ENCODE measurements at regions not wholly inside any gene's neighbourhood (a gene's known extent, or its start where the extent isn't known, plus 50 kb on each side); places are given as distances from the start of the nearest gene placed in this dataset.
"Not testable (repeated sequence)": the region's sequence is repeated elsewhere in the genome, so short reads cannot be mapped to it uniquely, and the experiment has no call there.

DNA sequence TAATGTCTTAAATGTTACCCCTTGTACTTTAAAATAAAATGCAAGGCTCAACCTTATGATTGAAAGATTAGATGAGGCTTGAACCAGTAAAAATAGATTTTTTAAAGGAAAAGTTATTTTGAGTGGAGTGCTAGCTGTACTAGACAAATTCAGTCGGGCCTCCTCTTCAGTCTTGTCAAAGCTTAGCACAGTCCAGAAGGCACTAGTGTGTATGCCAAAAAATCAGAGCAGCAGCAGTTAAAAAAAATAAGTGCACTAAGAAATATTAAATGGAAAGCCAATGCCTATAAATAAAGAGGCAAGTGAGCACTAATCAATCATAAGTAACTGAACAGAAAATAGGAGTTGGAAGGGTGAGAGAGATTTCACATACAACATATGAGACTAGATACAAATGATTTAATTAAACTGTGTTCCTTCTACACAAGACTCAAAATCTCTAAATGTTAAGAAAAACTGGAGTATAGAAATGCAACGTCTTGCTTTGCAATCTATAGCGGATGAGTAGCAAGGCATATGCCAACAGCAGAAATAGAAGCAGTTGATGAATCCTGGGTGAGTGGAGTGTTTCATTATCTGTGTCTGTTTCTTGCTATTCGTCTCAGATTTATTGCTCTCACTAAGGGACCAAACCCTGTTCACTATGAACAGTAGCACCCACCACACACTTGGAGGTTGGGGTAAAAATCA lies 172.1 kb downstream of the ETNK1 start:
- H3K4me3 Mint-ChIP-seq = no peak overlapping the region
- no peaks in the 10 kb centered on the region for H3K4me1 Mint-ChIP-seq
- H3K27ac Mint-ChIP-seq = no peak overlapping the region
- no peak for DNase-seq
- H3K9me3 Mint-ChIP-seq = no peaks in the 10 kb centered on the region
- peaks cover 0 to 2% (median 0%) of the 10 kb centered on the region in 3 donors for H3K27me3 Mint-ChIP-seq (ENCODE audit: low read depth in 3 of 3)
- no peaks in the 10 kb centered on the region for H3K36me3 Mint-ChIP-seq

GRCh38 chr12:22797701-22798100 lies 172.7 kb downstream of the ETNK1 start:
- Mint-ChIP-seq H3K4me3 (no peak overlapping the region), H3K36me3 (no peaks in the 10 kb centered on the region), H3K27me3 (ENCODE audit: low read depth in 3 of 3) (peaks cover 0 to 2% (median 1%) of the 10 kb centered on the region in 3 donors), H3K9me3 (no peaks in the 10 kb centered on the region), H3K27ac (no peak overlapping the region), H3K4me1 (no peaks in the 10 kb centered on the region)
- DNase-seq = no peak

GRCh38 chr12:22798116-22798515 lies 173.1 kb downstream of the ETNK1 start:
- H3K36me3 Mint-ChIP-seq = no peaks in the 10 kb centered on the region
- no peak overlapping the region for H3K4me3 Mint-ChIP-seq
- H3K4me1 Mint-ChIP-seq = no peaks in the 10 kb centered on the region
- H3K27ac Mint-ChIP-seq = no peak overlapping the region
- H3K27me3 Mint-ChIP-seq (ENCODE audit: low read depth in 3 of 3) = peaks cover 0 to 1% (median 0%) of the 10 kb centered on the region in 3 donors
- DNase-seq = no peak
- peaks cover 0 to under 1% (median 0%) of the 10 kb centered on the region in 6 donors for H3K9me3 Mint-ChIP-seq

DNA sequence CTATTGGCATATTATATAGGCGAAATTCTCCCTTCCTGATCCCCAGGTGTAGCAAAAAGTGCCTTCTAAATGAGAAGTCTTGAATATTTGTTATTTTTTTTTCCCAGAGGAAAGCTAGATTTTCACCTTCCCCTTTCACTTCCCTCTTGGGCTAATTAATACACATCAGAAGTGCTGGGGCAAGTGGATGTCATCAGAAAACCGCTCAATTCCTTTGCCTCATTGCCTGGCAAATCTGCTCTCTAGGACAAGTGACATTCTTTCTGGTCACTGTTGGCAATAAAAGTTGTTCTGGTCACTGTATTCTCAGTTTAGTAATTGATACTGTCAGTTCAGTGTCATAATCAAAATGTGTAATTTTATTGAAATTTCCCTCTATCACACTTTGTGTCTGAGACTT lies 174.5 kb downstream of the ETNK1 start:
- no peaks in the 10 kb centered on the region for H3K4me1 Mint-ChIP-seq
- DNase-seq = no peak
- H3K9me3 Mint-ChIP-seq = peaks cover 0 to 1% (median 0%) of the 10 kb centered on the region in 6 donors
- H3K27me3 Mint-ChIP-seq (ENCODE audit: low read depth in 3 of 3) = peaks cover 0 to 1% (median 0%) of the 10 kb centered on the region in 3 donors
- no peak overlapping the region for H3K27ac Mint-ChIP-seq
- no peaks in the 10 kb centered on the region for H3K36me3 Mint-ChIP-seq
- no peak overlapping the region for H3K4me3 Mint-ChIP-seq

DNA sequence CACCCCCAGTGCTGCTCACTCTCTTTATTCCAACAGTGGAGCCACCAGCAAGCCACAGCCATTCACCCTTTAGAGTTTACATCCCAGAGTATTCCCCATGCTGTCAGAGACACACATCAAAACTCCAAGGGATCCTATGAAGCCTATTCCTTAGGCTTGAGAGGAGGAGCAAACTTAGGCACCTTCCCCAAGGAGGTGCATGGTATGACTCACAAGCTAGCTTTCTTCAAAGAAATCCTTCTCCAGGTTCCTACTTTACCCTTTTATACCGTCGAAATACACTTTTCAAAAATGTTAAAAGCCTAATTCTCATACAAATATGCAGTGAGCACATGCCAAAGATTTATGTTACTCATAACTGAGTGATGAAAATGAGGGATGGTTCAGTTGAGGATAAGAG lies 175.4 kb downstream of the ETNK1 start:
- Mint-ChIP-seq H3K9me3 (peaks cover 0 to 1% (median 0%) of the 10 kb centered on the region in 6 donors), H3K27ac (no peak overlapping the region), H3K4me3 (no peak overlapping the region), H3K27me3 (ENCODE audit: low read depth in 3 of 3) (peaks cover 0 to 1% (median 0%) of the 10 kb centered on the region in 3 donors), H3K4me1 (no peaks in the 10 kb centered on the region), H3K36me3 (no peaks in the 10 kb centered on the region)
- DNase-seq = no peak

- Mint-ChIP-seq H3K4me1 (no peaks in the 10 kb centered on the region), H3K4me3 (no peak overlapping the region), H3K36me3 (no peaks in the 10 kb centered on the region), H3K27me3 (ENCODE audit: low read depth in 3 of 3) (peaks cover 0 to 5% (median 0%) of the 10 kb centered on the region in 3 donors), H3K9me3 (peaks cover 0 to 4% (median 0%) of the 10 kb centered on the region in 6 donors), H3K27ac (no peak overlapping the region)
- DNase-seq = no peak
Measured at GRCh38 chr12:22802883-22803630, 178.1 kb downstream of the ETNK1 start.

GRCh38 chr12:22803725-22804124 lies 178.8 kb downstream of the ETNK1 start:
- Mint-ChIP-seq H3K4me1 (no peaks in the 10 kb centered on the region), H3K9me3 (peaks cover 0 to 4% (median 0%) of the 10 kb centered on the region in 6 donors), H3K36me3 (no peaks in the 10 kb centered on the region), H3K4me3 (no peak overlapping the region), H3K27ac (no peak overlapping the region), H3K27me3 (ENCODE audit: low read depth in 3 of 3) (peaks cover 0 to 5% (median 0%) of the 10 kb centered on the region in 3 donors)
- no peak for DNase-seq

DNA sequence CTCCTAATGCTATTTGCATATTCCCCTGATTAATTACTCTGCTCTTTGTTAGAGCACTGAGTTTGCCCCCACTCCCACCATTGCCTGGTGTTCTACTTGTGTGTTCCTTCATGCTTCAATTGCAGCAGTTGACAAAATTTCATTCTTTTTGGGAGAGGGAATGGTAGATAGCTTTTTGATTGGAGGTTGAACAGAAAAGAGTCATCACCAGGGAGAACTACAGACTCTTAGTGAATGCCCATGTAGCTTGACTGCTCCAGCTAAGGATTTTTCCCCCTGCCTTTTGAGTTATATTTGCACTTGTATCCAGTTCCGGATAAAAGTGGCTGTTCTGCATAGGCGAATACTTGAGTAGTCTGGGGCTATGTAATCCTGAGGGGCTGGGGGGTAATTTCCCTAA lies 183.9 kb downstream of the ETNK1 start:
- Mint-ChIP-seq H3K9me3 (peaks cover 0 to 3% (median 0%) of the 10 kb centered on the region in 6 donors), H3K27me3 (ENCODE audit: low read depth in 3 of 3) (peaks cover 2 to 4% (median 3%) of the 10 kb centered on the region in 3 donors), H3K36me3 (no peaks in the 10 kb centered on the region), H3K4me3 (no peak overlapping the region), H3K27ac (no peak overlapping the region), H3K4me1 (no peaks in the 10 kb centered on the region)
- DNase-seq = no peak

DNA sequence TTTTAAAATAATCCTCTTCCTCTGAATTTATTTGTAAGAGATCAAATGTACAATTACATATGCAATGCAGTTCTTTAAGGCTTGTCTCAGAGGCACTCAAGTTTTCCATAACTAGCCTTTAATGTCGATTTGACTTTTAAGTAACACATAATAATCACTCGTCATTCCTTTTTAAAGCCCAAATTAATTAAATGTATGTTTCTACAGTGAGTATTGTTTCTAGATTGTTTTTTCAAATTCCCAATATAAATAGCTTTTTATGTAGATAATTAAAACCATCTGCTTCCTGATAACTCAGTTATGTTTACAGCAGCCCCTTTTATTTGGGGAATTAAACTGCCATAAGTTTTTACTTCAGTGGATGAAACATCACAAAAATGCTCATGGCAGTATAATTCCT lies 185.1 kb downstream of the ETNK1 start:
- H3K36me3 Mint-ChIP-seq = no peaks in the 10 kb centered on the region
- peaks cover 0 to 3% (median 0%) of the 10 kb centered on the region in 6 donors for H3K9me3 Mint-ChIP-seq
- H3K4me3 Mint-ChIP-seq = no peak overlapping the region
- no peak for DNase-seq
- H3K27ac Mint-ChIP-seq = no peak overlapping the region
- H3K4me1 Mint-ChIP-seq = no peaks in the 10 kb centered on the region
- peaks cover 2 to 4% (median 3%) of the 10 kb centered on the region in 3 donors for H3K27me3 Mint-ChIP-seq (ENCODE audit: low read depth in 3 of 3)

DNA sequence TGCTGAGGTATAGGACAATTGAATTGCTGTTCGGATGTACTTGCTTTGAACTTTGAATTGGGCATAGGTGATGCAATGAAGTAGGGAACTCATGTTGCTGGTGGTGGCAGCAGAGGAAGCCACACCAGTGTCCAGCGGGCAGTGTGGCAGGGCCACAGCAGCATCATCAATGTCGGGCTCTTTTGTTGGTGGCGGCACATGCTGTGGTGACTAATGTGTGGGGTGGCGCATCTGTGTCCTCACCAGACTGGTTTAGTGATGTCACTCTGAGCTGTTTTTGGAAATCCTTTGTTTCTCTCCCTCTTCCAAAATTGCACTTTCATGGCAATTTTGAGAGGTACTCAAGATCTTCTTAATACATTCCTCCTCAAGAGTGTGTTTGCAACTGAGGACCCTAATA lies 187.6 kb downstream of the ETNK1 start:
- Mint-ChIP-seq H3K9me3 (peaks cover 0 to 3% (median 0%) of the 10 kb centered on the region in 6 donors), H3K27ac (no peak overlapping the region), H3K27me3 (ENCODE audit: low read depth in 3 of 3) (peaks cover 0 to 4% (median 2%) of the 10 kb centered on the region in 3 donors), H3K36me3 (no peaks in the 10 kb centered on the region), H3K4me3 (no peak overlapping the region), H3K4me1 (no peaks in the 10 kb centered on the region)
- DNase-seq = no peak

- Mint-ChIP-seq H3K27me3 (ENCODE audit: low read depth in 3 of 3) (peaks cover 1 to 3% (median 2%) of the 10 kb centered on the region in 3 donors), H3K9me3 (peaks cover 0 to 7% (median 0%) of the 10 kb centered on the region in 6 donors), H3K4me3 (no peak overlapping the region), H3K36me3 (no peaks in the 10 kb centered on the region), H3K27ac (no peak overlapping the region), H3K4me1 (no peaks in the 10 kb centered on the region)
- DNase-seq = no peak
Measured at GRCh38 chr12:22821985-22822384, 197.0 kb downstream of the ETNK1 start.

- Mint-ChIP-seq H3K4me3 (no peak overlapping the region), H3K27ac (no peak overlapping the region), H3K9me3 (peaks cover 0 to 7% (median under 1%) of the 10 kb centered on the region in 6 donors), H3K36me3 (no peaks in the 10 kb centered on the region), H3K4me1 (no peaks in the 10 kb centered on the region), H3K27me3 (ENCODE audit: low read depth in 3 of 3) (peaks cover 2 to 5% (median 5%) of the 10 kb centered on the region in 3 donors)
- no peak for DNase-seq
Measured at GRCh38 chr12:22826026-22826425, 201.1 kb downstream of the ETNK1 start.

- H3K9me3 Mint-ChIP-seq; H3K4me1 Mint-ChIP-seq; DNase-seq; H3K4me3 Mint-ChIP-seq; H3K36me3 Mint-ChIP-seq; H3K27ac Mint-ChIP-seq; H3K27me3 Mint-ChIP-seq (ENCODE audit: low read depth in 3 of 3): not testable (repeated sequence)
Measured at GRCh38 chr12:22826446-22826981, 201.5 kb downstream of the ETNK1 start.

DNA sequence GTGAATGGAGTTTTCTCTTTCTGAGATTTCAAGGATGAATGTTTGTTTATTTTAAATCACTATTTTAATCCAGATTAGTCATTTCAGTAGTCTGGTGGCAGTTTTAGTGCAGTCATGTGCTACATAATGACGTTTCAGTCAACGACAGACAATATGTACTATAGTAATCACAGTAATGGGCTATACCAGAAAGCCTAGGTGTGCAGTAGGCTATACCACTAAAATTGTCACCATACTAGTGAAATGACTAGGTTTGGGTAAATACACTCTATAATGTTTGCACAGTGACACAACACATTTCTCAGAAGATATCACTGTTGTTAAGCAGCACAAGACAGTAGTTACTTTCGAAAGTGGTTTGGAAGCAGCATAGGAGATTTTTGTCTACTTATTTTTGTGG lies 203.1 kb downstream of the ETNK1 start:
- Mint-ChIP-seq H3K27me3 (ENCODE audit: low read depth in 3 of 3) (peaks cover 2 to 8% (median 5%) of the 10 kb centered on the region in 3 donors), H3K27ac (no peak overlapping the region), H3K9me3 (peaks cover 0 to 4% (median 0%) of the 10 kb centered on the region in 6 donors), H3K4me1 (no peaks in the 10 kb centered on the region), H3K36me3 (no peaks in the 10 kb centered on the region), H3K4me3 (no peak overlapping the region)
- DNase-seq = no peak

Measured in immature natural killer cell (primary cell).